GM19043 (cell line): ENCODE measurements at regions not wholly inside any gene's neighbourhood (a gene's known extent, or its start where the extent isn't known, plus 50 kb on each side); places are given as distances from the start of the nearest gene placed in this dataset.
"Not testable (repeated sequence)": the region's sequence is repeated elsewhere in the genome, so short reads cannot be mapped to it uniquely, and the experiment has no call there.

Experiments used
- ATAC-seq: cut with Tn5 transposase; IDR thresholded peaks from one replicate; pipeline ENCODE4 v1.9.1; 2021; ENCODE audit warnings: low read depth; ENCODE audit not compliant: unreplicated experiment

- no peak for ATAC-seq
Measured at GRCh38 chr1:240722788-240723187, 110.8 kb upstream of the GREM2 start.

GRCh38 chr1:240720976-240721375 is 109.0 kb upstream of the GREM2 start:
- ATAC-seq = no peak

GRCh38 chr1:240719953-240720700 is 108.2 kb upstream of the GREM2 start:
- no peak for ATAC-seq

- not testable (repeated sequence) for ATAC-seq
Measured at GRCh38 chr1:240716538-240716937, 104.6 kb upstream of the GREM2 start.

- ATAC-seq = no peak
Measured at GRCh38 chr1:240714568-240715292, 102.8 kb upstream of the GREM2 start.

- no peak for ATAC-seq
Measured at GRCh38 chr1:240712014-240712731, 100.2 kb upstream of the GREM2 start.

GRCh38 chr1:240711020-240711419 is 99.1 kb upstream of the GREM2 start:
- ATAC-seq = no peak

GRCh38 chr1:240709676-240710075 is 97.7 kb upstream of the GREM2 start:
- ATAC-seq = no peak

- ATAC-seq = no peak
Measured at GRCh38 chr1:240706150-240706935, 94.4 kb upstream of the GREM2 start.

- ATAC-seq = no peak
Measured at GRCh38 chr1:240705579-240705978, 93.6 kb upstream of the GREM2 start.

- ATAC-seq = no peak
Measured at GRCh38 chr1:240701412-240701811, 89.5 kb upstream of the GREM2 start.

GRCh38 chr1:240695416-240695815 is 83.5 kb upstream of the GREM2 start:
- ATAC-seq = no peak

GRCh38 chr1:240693844-240694243 is 81.9 kb upstream of the GREM2 start:
- ATAC-seq = no peak

- ATAC-seq = no peak
Measured at GRCh38 chr1:240693036-240693435, 81.1 kb upstream of the GREM2 start.

- ATAC-seq = no peak
Measured at GRCh38 chr1:240691909-240692705, 80.2 kb upstream of the GREM2 start.

GRCh38 chr1:240691501-240691900 is 79.5 kb upstream of the GREM2 start:
- ATAC-seq = no peak

GRCh38 chr1:240687820-240688219 is 75.9 kb upstream of the GREM2 start:
- ATAC-seq = peak; percentile 66

GRCh38 chr1:240683576-240683975 is 71.6 kb upstream of the GREM2 start:
- ATAC-seq = no peak

- no peak for ATAC-seq
Measured at GRCh38 chr1:240682859-240683242, 70.9 kb upstream of the GREM2 start.
